ENCODE measurements at regions not wholly inside any gene's neighbourhood (a gene's known extent, or its start where the extent isn't known, plus 50 kb on each side); places are given as distances from the start of the nearest gene placed in this dataset.

- TF ChIP-seq, protein P1, sequence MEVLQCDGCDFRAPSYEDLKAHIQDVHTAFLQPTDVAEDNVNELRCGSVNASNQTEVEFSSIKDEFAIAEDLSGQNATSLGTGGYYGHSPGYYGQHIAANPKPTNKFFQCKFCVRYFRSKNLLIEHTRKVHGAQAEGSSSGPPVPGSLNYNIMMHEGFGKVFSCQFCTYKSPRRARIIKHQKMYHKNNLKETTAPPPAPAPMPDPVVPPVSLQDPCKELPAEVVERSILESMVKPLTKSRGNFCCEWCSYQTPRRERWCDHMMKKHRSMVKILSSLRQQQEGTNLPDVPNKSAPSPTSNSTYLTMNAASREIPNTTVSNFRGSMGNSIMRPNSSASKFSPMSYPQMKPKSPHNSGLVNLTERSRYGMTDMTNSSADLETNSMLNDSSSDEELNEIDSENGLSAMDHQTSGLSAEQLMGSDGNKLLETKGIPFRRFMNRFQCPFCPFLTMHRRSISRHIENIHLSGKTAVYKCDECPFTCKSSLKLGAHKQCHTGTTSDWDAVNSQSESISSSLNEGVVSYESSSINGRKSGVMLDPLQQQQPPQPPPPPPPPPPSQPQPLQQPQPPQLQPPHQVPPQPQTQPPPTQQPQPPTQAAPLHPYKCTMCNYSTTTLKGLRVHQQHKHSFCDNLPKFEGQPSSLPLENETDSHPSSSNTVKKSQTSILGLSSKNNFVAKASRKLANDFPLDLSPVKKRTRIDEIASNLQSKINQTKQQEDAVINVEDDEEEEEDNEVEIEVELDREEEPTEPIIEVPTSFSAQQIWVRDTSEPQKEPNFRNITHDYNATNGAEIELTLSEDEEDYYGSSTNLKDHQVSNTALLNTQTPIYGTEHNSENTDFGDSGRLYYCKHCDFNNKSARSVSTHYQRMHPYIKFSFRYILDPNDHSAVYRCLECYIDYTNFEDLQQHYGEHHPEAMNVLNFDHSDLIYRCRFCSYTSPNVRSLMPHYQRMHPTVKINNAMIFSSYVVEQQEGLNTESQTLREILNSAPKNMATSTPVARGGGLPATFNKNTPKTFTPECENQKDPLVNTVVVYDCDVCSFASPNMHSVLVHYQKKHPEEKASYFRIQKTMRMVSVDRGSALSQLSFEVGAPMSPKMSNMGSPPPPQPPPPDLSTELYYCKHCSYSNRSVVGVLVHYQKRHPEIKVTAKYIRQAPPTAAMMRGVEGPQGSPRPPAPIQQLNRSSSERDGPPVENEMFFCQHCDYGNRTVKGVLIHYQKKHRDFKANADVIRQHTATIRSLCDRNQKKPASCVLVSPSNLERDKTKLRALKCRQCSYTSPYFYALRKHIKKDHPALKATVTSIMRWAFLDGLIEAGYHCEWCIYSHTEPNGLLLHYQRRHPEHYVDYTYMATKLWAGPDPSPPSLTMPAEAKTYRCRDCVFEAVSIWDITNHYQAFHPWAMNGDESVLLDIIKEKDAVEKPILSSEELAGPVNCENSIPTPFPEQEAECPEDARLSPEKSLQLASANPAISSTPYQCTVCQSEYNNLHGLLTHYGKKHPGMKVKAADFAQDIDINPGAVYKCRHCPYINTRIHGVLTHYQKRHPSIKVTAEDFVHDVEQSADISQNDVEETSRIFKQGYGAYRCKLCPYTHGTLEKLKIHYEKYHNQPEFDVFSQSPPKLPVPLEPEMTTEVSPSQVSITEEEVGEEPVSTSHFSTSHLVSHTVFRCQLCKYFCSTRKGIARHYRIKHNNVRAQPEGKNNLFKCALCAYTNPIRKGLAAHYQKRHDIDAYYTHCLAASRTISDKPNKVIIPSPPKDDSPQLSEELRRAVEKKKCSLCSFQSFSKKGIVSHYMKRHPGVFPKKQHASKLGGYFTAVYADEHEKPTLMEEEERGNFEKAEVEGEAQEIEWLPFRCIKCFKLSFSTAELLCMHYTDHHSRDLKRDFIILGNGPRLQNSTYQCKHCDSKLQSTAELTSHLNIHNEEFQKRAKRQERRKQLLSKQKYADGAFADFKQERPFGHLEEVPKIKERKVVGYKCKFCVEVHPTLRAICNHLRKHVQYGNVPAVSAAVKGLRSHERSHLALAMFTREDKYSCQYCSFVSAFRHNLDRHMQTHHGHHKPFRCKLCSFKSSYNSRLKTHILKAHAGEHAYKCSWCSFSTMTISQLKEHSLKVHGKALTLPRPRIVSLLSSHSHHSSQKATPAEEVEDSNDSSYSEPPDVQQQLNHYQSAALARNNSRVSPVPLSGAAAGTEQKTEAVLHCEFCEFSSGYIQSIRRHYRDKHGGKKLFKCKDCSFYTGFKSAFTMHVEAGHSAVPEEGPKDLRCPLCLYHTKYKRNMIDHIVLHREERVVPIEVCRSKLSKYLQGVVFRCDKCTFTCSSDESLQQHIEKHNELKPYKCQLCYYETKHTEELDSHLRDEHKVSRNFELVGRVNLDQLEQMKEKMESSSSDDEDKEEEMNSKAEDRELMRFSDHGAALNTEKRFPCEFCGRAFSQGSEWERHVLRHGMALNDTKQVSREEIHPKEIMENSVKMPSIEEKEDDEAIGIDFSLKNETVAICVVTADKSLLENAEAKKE (CRISPR knock-in tag; IDR thresholded peaks at IDR 0.05) = no peak
- TF ChIP-seq CREB1 (CRISPR knock-in tag; IDR thresholded peaks at IDR 0.05; ENCODE audit: low read depth) (no peak), JUNB (IDR thresholded peaks at IDR 0.05; ENCODE audit: unreplicated experiment) (no peak), EZH2 (IDR thresholded peaks at IDR 0.05; ENCODE audit: low read depth, unreplicated experiment) (no peak), POLR2AphosphoS5 (IDR thresholded peaks at IDR 0.05; ENCODE audit: low read depth) (no peak)
Measured at GRCh38 chr13:75181906-75182305, 300.1 kb downstream of the TBC1D4 start (continued).

- DNase-seq (ENCODE audit: low spot score) = no peak
- Histone ChIP-seq H3K36me3 (ENCODE audit: insufficient read depth) (no peaks in the 10 kb centered on the region), H3F3A (replicated peaks; ENCODE audit: low read depth) (no peaks in the 10 kb centered on the region), H2AFZ (no peak overlapping the region), H3K4me1 (ENCODE audit: insufficient read depth) (no peaks in the 10 kb centered on the region), H3K27ac (ENCODE audit: low read depth) (no peak overlapping the region), H3K4me2 (no peak overlapping the region), H3K79me2 (replicated peaks; ENCODE audit: insufficient read depth) (no peaks in the 10 kb centered on the region), H3K9me2 (ENCODE audit: insufficient read depth) (peaks cover 13% of the 10 kb centered on the region; the same call in 1 of the 2 replicates), H4K20me1 (replicated peaks; ENCODE audit: insufficient read depth) (no peaks in the 10 kb centered on the region), H3K4me3 (no peak overlapping the region), H3K27me3 (ENCODE audit: insufficient read depth) (no peaks in the 10 kb centered on the region)
- Mint-ChIP-seq H3K36me3 (ENCODE audit: low read depth) (peaks cover 11% of the 10 kb centered on the region; the same call in 2 of the 3 replicates), H3K27me3 (ENCODE audit: insufficient read depth, low read depth, poor library complexity) (no peaks in the 10 kb centered on the region), H3K27ac (no peak overlapping the region), H3K9me3 (peaks cover 18% of the 10 kb centered on the region), H3K4me1 (0 out of 3 replicates have a peak, but pooled peaks cover 2% of the 10 kb centered on the region), H3K4me3 (no peak overlapping the region)
- ATAC-seq = no peak
- TF ChIP-seq POLR2AphosphoS5 (IDR thresholded peaks at IDR 0.05; ENCODE audit: low read depth) (no peak), NANOG (IDR thresholded peaks at IDR 0.05; ENCODE audit: borderline replicate concordance) (no peak), ZNF114 (CRISPR knock-in tag; IDR thresholded peaks at IDR 0.05) (no peak), EZH2phosphoT487 (IDR thresholded peaks at IDR 0.05; ENCODE audit: unreplicated experiment) (no peak), ETS1 (IDR thresholded peaks at IDR 0.05) (no peak), JUNB (IDR thresholded peaks at IDR 0.05; ENCODE audit: unreplicated experiment) (no peak), EZH2 (IDR thresholded peaks at IDR 0.05; ENCODE audit: low read depth, unreplicated experiment) (no peak), STAT1 (IDR thresholded peaks at IDR 0.05; ENCODE audit: unreplicated experiment) (no peak)
- TF ChIP-seq, protein P2, sequence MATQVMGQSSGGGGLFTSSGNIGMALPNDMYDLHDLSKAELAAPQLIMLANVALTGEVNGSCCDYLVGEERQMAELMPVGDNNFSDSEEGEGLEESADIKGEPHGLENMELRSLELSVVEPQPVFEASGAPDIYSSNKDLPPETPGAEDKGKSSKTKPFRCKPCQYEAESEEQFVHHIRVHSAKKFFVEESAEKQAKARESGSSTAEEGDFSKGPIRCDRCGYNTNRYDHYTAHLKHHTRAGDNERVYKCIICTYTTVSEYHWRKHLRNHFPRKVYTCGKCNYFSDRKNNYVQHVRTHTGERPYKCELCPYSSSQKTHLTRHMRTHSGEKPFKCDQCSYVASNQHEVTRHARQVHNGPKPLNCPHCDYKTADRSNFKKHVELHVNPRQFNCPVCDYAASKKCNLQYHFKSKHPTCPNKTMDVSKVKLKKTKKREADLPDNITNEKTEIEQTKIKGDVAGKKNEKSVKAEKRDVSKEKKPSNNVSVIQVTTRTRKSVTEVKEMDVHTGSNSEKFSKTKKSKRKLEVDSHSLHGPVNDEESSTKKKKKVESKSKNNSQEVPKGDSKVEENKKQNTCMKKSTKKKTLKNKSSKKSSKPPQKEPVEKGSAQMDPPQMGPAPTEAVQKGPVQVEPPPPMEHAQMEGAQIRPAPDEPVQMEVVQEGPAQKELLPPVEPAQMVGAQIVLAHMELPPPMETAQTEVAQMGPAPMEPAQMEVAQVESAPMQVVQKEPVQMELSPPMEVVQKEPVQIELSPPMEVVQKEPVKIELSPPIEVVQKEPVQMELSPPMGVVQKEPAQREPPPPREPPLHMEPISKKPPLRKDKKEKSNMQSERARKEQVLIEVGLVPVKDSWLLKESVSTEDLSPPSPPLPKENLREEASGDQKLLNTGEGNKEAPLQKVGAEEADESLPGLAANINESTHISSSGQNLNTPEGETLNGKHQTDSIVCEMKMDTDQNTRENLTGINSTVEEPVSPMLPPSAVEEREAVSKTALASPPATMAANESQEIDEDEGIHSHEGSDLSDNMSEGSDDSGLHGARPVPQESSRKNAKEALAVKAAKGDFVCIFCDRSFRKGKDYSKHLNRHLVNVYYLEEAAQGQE (IDR thresholded peaks at IDR 0.05; ENCODE audit: unreplicated experiment) = no peak
Measured at GRCh38 chr13:75180805-75181455, 301.0 kb downstream of the TBC1D4 start.
